Thoracic aorta (tissue), 2 donors: ENCODE measurements at regions not wholly inside any gene's neighbourhood (a gene's known extent, or its start where the extent isn't known, plus 50 kb on each side); places are given as distances from the start of the nearest gene placed in this dataset.
"Not testable (repeated sequence)": the region's sequence is repeated elsewhere in the genome, so short reads cannot be mapped to it uniquely, and the experiment has no call there.

Experiments used
- ATAC-seq: fragments of 150-250 bp; one replicate; pipeline ENCODE4 v1.8.0; 2017; ENCODE audit warnings: low read depth; ENCODE audit not compliant: insufficient number of reproducible peaks, low FRiP score
- DNase-seq: peaks from one replicate; pipeline ENCODE4 v3.0.0-alpha.2; 2020; ENCODE audit warnings: low spot score
- H3K27ac ChIP-seq, 2 donors: fragments of 200-600 bp; sonication (generic); 1 replicate in 1 of 2; 2 replicates in 1 of 2; pipeline ENCODE4 v1.5.1; 2016; ENCODE audit warnings: mild to moderate bottlenecking in 2 of 2, moderate library complexity in 2 of 2
- H3K27me3 ChIP-seq: fragments of 200-600 bp; sonication (generic); replicated peaks from 2 replicates; pipeline ENCODE4 v1.6.0; 2016; ENCODE audit warnings: mild to moderate bottlenecking; ENCODE audit not compliant: insufficient read depth
- H3K36me3 ChIP-seq: fragments of 200-600 bp; sonication (generic); one replicate; pipeline ENCODE4 v1.5.1; 2016
- H3K4me1 ChIP-seq, 2 donors: fragments of 200-600 bp; sonication (generic); 1 replicate in 1 of 2; 2 replicates in 1 of 2; pipeline versions ENCODE4 v1.5.1 to v1.6.0; 2016; ENCODE audit warnings: low read depth in 2 of 2, mild to moderate bottlenecking in 1 of 2; ENCODE audit not compliant: control insufficient read depth in 1 of 2
- H3K4me3 ChIP-seq: fragments of 200-600 bp; sonication (generic); 2 replicates; pipeline ENCODE4 v1.5.1; 2016; ENCODE audit warnings: mild to moderate bottlenecking
- H3K9me3 ChIP-seq: fragments of 200-600 bp; sonication (generic); 2 replicates; pipeline ENCODE4 v1.5.1; 2016
- CTCF ChIP-seq: fragments of 200-600 bp; sonication (generic); IDR thresholded peaks from one replicate; pipeline ENCODE4 v1.5.1; 2019; ENCODE audit warnings: antibody characterized with exemption

- H3K27me3 ChIP-seq, H3K9me3 ChIP-seq, ATAC-seq, H3K4me1 ChIP-seq, H3K36me3 ChIP-seq, H3K4me3 ChIP-seq, DNase-seq, H3K27ac ChIP-seq: not testable (repeated sequence)
Measured at GRCh38 chr6:4725136-4725760, 51.0 kb upstream of the CDYL start.

GRCh38 chr6:4724727-4725126 lies 51.5 kb upstream of the CDYL start:
- DNase-seq, ATAC-seq, H3K4me1 ChIP-seq, H3K27me3 ChIP-seq, H3K36me3 ChIP-seq, H3K9me3 ChIP-seq, H3K27ac ChIP-seq, H3K4me3 ChIP-seq: not testable (repeated sequence)

GRCh38 chr6:4723383-4723782 lies 52.8 kb upstream of the CDYL start:
- TF ChIP-seq CTCF = no peak
- DNase-seq = no peak
- Histone ChIP-seq H3K4me1 (peaks cover 0 to 9% of the 10 kb centered on the region in 2 donors), H3K36me3 (no peaks in the 10 kb centered on the region), H3K27me3 (no peaks in the 10 kb centered on the region), H3K4me3 (no peak overlapping the region), H3K9me3 (no peaks in the 10 kb centered on the region), H3K27ac (no peak overlapping the region)
- no peak for ATAC-seq

- not testable (repeated sequence) for H3K36me3 ChIP-seq, H3K4me3 ChIP-seq, ATAC-seq, H3K27ac ChIP-seq, H3K4me1 ChIP-seq, H3K9me3 ChIP-seq, DNase-seq, H3K27me3 ChIP-seq
Measured at GRCh38 chr6:4721368-4721767, 54.8 kb upstream of the CDYL start.

GRCh38 chr6:4719491-4719890 lies 56.7 kb upstream of the CDYL start:
- Histone ChIP-seq H3K9me3 (no peaks in the 10 kb centered on the region), H3K36me3 (no peaks in the 10 kb centered on the region), H3K27ac (no peak overlapping the region), H3K27me3 (no peaks in the 10 kb centered on the region), H3K4me1 (peaks cover 0 to 9% of the 10 kb centered on the region in 2 donors), H3K4me3 (no peak overlapping the region)
- ATAC-seq (no peak), DNase-seq (no peak)
- no peak for TF ChIP-seq CTCF

GRCh38 chr6:4717856-4718255 lies 58.3 kb upstream of the CDYL start:
- Histone ChIP-seq H3K9me3 (no peaks in the 10 kb centered on the region), H3K27me3 (no peaks in the 10 kb centered on the region), H3K4me1 (no peaks in the 10 kb centered on the region), H3K27ac (no peak overlapping the region), H3K4me3 (no peak overlapping the region), H3K36me3 (no peaks in the 10 kb centered on the region)
- TF ChIP-seq CTCF = no peak
- DNase-seq (no peak), ATAC-seq (no peak)

- ATAC-seq (no peak), DNase-seq (no peak)
- no peak overlapping the region for H3K4me3 ChIP-seq
- TF ChIP-seq CTCF = no peak
- no peaks in the 10 kb centered on the region for H3K9me3 ChIP-seq
- no peaks in the 10 kb centered on the region for H3K27me3 ChIP-seq
- H3K27ac ChIP-seq = no peak overlapping the region
- no peaks in the 10 kb centered on the region for H3K4me1 ChIP-seq
- H3K36me3 ChIP-seq = no peaks in the 10 kb centered on the region
Measured at GRCh38 chr6:4717124-4717523, 59.1 kb upstream of the CDYL start.
